Heart right ventricle (tissue), 16 donors: ENCODE measurements at regions not wholly inside any gene's neighbourhood (a gene's known extent, or its start where the extent isn't known, plus 50 kb on each side); places are given as distances from the start of the nearest gene placed in this dataset.
"Not testable (repeated sequence)": the region's sequence is repeated elsewhere in the genome, so short reads cannot be mapped to it uniquely, and the experiment has no call there.

Experiments
- ATAC-seq, 8 donors: fragments of 200-7000 bp; cut with Tn5 transposase; one replicate each; pipeline ENCODE4 v1.9.1; 2020; ENCODE audit warnings: mild to moderate bottlenecking in 8 of 8, moderate library complexity in 8 of 8, moderate number of reproducible peaks in 1 of 8
- DNase-seq, 2 donors: peaks; one replicate each; pipeline ENCODE4 v3.0.0-alpha.2; 2020
- H3K27ac ChIP-seq, 10 donors: fragments of 200-600 bp; sonication (generic) in 2 of 10; one replicate each; pipeline versions ENCODE4 v1.5.0 to v1.8.0; 2020 to 2022; ENCODE audit warnings: mild to moderate bottlenecking in 3 of 10
- H3K27me3 ChIP-seq, 7 donors: fragments of 200-600 bp; one replicate each; pipeline ENCODE4 v1.8.0; 2021 to 2022; ENCODE audit warnings: mild to moderate bottlenecking in 2 of 7
- H3K36me3 ChIP-seq, 9 donors: fragments of 200-600 bp; sonication (generic) in 1 of 9; one replicate each; pipeline versions ENCODE4 v1.5.0 to v1.8.0; 2020 to 2022; ENCODE audit warnings: mild to moderate bottlenecking in 2 of 9
- H3K4me1 ChIP-seq, 9 donors: fragments of 200-600 bp; sonication (generic) in 1 of 9; one replicate each; pipeline versions ENCODE4 v1.5.0 to v1.8.0; 2020 to 2022; ENCODE audit warnings: mild to moderate bottlenecking in 4 of 9
- H3K4me3 ChIP-seq, 10 donors: fragments of 200-600 bp; sonication (generic) in 2 of 10; one replicate each; pipeline versions ENCODE4 v1.5.0 to v1.8.0; 2020 to 2022; ENCODE audit warnings: mild to moderate bottlenecking in 7 of 10, moderate library complexity in 2 of 10
- H3K9me3 ChIP-seq, 11 donors: fragments of 200-600 bp in 10 of 11; sonication (generic) in 2 of 11; one replicate each; pipeline versions ENCODE4 v1.5.0 to v1.8.0; 2013 to 2022; ENCODE audit warnings: mild to moderate bottlenecking in 2 of 11, control low read depth in 1 of 11, moderate library complexity in 1 of 11
- WGBS, 2 donors: extraction: QIAGEN DNeasy Blood & Tissue Kit; methylation state at CpG; one replicate each; pipeline ENCODE4 v1.1.7; 2013; ENCODE audit warnings: inconsistent platforms in 1 of 2; 5-methylcytosine and 5-hydroxymethylcytosine counted together
- intact Hi-C, 10 donors: fragments of 100-400 bp; cut with DNase I; formaldehyde crosslinking; loops; one replicate each; pipeline versions ENCODE4 v1.11.1 to v1.14.2; 2022
- TF ChIP-seq, protein P1 (sequence below), 9 donors: fragments of 200-600 bp; sonication (generic) in 2 of 9; IDR thresholded peaks; one replicate each; pipeline versions ENCODE4 v1.5.0 to v1.8.0; 2021 to 2022; ENCODE audit warnings: antibody characterized with exemption in 9 of 9, mild to moderate bottlenecking in 5 of 9, moderate library complexity in 1 of 9
- donor health status: Arrhythmogenic right ventricular cardiomyopathy.
- donor health status: ischemic (EF 13 %, LVEDD 7.1; RV severe dilation, severe dysfunction).
- donor health status: healthy with polysubstance abuse.
- donor health status: DM: no; HTN: yes; CAD: no.
- donor health status: DM: no; HTN: no; CAD: no.
- donor health status: ischemic (EF 25% LVEDD 6.9; RV normal size, moderate dysfunction).
- donor health status: ischemic (EF 25% LVEDD 5.7; RV mildly dilated, moderate dysfunction).
- donor health status: healthy.
- donor health status: DM: yes; HTN: yes; CAD: no.
- donor health status: Ischemic cardiomyopathy.
- donor health status: ischemic (EF 35%, LVEDD 5.7; RV mildly dilated, moderate dysfunction).
- donor health status: nonischemic (EF 11% LVEDD 7.7; RV severe dilation, severe dysfunction).
- donor health status: DM: yes; HTN: yes; CAD: no.
- donor health status: PGD.
- donor health status: ischemic (EF 29% LVEDD 5.4; RV normal size, mild dysfunction).
- donor health status: nonischemic (EF 23%, LVEDD 6.1; RV moderate dilation, normal function).

DNA sequence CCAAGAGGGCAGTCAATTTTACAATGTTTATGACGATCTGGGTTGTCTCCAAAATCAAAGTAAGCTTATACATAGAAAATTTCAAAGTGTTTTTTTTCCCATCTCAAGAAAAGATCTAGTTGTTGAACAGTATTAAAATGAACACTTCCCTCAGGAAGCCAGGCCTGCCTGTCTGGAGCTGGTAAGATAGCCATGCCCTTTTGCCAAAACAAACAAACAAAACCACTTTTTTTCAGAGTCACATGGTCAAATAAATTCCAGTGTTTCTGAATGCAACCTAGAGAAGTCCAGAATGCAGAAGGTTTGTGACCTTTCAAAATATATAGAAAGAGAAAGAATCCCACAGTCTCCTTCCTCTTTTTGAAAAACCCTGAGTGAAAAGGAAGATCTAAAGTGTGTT lies 178.6 kb upstream of the TSPY4 start:
- no peak for DNase-seq

GRCh38 chrY:9160331-9160730 lies 176.9 kb upstream of the TSPY4 start:
- H3K36me3 ChIP-seq, DNase-seq, H3K4me1 ChIP-seq, ATAC-seq, H3K27me3 ChIP-seq, intact Hi-C loops, H3K4me3 ChIP-seq: not testable (repeated sequence)
- WGBS, 2 donors = 90 to 92% methylated on average over 3 of the region's 3 CpGs
- peak overlapping the region in 1 of 10 donors; percentile 30 for H3K27ac ChIP-seq
- H3K9me3 ChIP-seq = peaks cover 0 to 13% (median 0%) of the 10 kb centered on the region in 11 donors

More for the DNA sequence above, 178.6 kb upstream of the TSPY4 start:
- 10 to 40% methylated on average over 1 of the region's 1 CpG for WGBS, 2 donors
- TF ChIP-seq, protein P1, sequence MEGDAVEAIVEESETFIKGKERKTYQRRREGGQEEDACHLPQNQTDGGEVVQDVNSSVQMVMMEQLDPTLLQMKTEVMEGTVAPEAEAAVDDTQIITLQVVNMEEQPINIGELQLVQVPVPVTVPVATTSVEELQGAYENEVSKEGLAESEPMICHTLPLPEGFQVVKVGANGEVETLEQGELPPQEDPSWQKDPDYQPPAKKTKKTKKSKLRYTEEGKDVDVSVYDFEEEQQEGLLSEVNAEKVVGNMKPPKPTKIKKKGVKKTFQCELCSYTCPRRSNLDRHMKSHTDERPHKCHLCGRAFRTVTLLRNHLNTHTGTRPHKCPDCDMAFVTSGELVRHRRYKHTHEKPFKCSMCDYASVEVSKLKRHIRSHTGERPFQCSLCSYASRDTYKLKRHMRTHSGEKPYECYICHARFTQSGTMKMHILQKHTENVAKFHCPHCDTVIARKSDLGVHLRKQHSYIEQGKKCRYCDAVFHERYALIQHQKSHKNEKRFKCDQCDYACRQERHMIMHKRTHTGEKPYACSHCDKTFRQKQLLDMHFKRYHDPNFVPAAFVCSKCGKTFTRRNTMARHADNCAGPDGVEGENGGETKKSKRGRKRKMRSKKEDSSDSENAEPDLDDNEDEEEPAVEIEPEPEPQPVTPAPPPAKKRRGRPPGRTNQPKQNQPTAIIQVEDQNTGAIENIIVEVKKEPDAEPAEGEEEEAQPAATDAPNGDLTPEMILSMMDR (IDR thresholded peaks at IDR 0.05) = no peak
- Histone ChIP-seq H3K27ac (no peak overlapping the region), H3K9me3 (peaks cover 0 to 13% (median 0%) of the 10 kb centered on the region in 11 donors), H3K27me3 (no peaks in the 10 kb centered on the region), H3K36me3 (no peaks in the 10 kb centered on the region), H3K4me3 (no peak overlapping the region), H3K4me1 (no peaks in the 10 kb centered on the region)
- no peak for ATAC-seq
- intact Hi-C loops = no loop called here

DNA sequence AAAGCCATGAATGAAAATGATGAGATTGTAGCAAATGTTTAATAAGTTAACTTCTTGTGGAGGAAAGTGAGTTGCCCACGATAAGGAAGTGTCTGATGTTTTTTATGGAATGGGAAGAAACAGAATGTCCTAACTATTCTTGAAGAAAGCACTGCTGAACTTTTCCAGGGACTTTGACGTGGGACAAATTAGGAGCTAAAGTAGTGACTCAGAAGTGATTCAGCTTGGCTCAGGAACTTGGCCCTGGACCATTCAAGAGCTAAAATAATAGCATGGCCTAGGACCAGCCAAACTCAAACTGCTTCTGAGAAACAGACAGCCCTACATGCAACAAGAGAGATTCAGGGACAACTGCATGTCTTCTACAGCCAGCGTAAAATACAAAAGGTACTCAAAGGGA lies 176.3 kb upstream of the TSPY4 start:
- intact Hi-C loops, H3K4me3 ChIP-seq, H3K36me3 ChIP-seq, H3K4me1 ChIP-seq, H3K9me3 ChIP-seq, H3K27me3 ChIP-seq: not testable (repeated sequence)
- DNase-seq (peak in 1 of 2 donors; percentile 20), ATAC-seq (peak in 5 of 8 donors; percentile 78 to 91 (median 86))
- 29 to 35% methylated on average over 3 of the region's 3 CpGs for WGBS, 2 donors
- peak overlapping the region in 2 of 10 donors; percentile 30 to 31 for H3K27ac ChIP-seq

DNA sequence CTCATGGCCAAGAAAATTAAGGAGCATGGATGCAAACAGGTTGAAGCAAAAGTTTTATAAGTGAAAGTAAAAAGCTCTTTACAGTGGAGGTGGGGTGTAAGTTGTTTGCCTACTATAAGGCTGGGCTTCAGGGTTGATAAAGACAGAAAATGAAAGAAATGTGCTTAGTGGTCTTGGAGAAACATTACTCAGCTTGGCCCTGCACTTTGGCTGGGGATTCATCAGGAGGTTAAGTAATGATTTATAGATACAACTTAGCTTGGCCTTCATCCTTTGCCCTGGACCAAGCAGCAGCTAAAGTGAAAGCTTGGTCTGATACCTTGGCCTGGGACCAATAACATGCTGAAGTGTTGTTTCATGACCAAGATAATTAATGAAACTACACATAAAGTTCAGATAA lies 175.3 kb upstream of the TSPY4 start:
- H3K36me3 ChIP-seq, H3K27me3 ChIP-seq, DNase-seq, H3K27ac ChIP-seq, H3K4me1 ChIP-seq, H3K4me3 ChIP-seq, ATAC-seq, H3K9me3 ChIP-seq, intact Hi-C loops: not testable (repeated sequence)

- ATAC-seq, DNase-seq, H3K4me3 ChIP-seq, H3K27me3 ChIP-seq, H3K4me1 ChIP-seq, H3K36me3 ChIP-seq, H3K27ac ChIP-seq, H3K9me3 ChIP-seq, intact Hi-C loops: not testable (repeated sequence)
Measured at GRCh38 chrY:9162424-9162823, 174.8 kb upstream of the TSPY4 start.

- WGBS, 2 donors = 50 to 83% methylated on average over 1 of the region's 1 CpG
- H3K4me3 ChIP-seq, H3K36me3 ChIP-seq, intact Hi-C loops, H3K4me1 ChIP-seq, H3K9me3 ChIP-seq, ATAC-seq, DNase-seq, H3K27ac ChIP-seq, H3K27me3 ChIP-seq: not testable (repeated sequence)
Measured at GRCh38 chrY:9177641-9178040, 159.6 kb upstream of the TSPY4 start.

GRCh38 chrY:9184827-9185226 lies 152.4 kb upstream of the TSPY4 start:
- H3K4me3 ChIP-seq, ATAC-seq, H3K9me3 ChIP-seq, intact Hi-C loops, H3K27me3 ChIP-seq, H3K27ac ChIP-seq, H3K36me3 ChIP-seq, H3K4me1 ChIP-seq, DNase-seq: not testable (repeated sequence)
- 43 to 45% methylated on average over 2 of the region's 2 CpGs for WGBS, 2 donors

DNA sequence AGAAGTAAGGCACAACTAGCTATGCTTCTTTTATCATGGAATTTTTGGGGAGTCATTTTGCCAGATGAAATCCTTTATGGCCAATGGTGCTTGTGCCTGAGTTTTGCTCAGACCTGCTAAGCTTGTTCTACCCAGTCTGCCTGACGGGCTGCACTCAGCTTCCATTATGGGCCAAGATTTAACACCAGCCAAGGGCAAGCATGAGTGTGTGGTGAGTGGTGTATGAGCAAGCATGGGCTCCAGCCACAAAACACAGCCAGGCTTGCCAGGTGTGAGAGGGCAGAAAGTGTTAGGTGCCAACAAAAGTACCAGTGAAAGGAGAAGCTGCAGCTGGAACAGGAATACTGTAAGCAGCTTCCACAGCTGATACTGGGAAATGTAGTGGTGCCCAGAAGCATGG lies 130.2 kb upstream of the TSPY4 start:
- peak in 5 of 8 donors; percentile 46 to 97 (median 69) for ATAC-seq
- intact Hi-C loops = not testable (repeated sequence)

More for the DNA sequence above, 130.2 kb upstream of the TSPY4 start:
- H3K27ac ChIP-seq, H3K4me1 ChIP-seq, H3K36me3 ChIP-seq, H3K9me3 ChIP-seq, H3K27me3 ChIP-seq, H3K4me3 ChIP-seq: not testable (repeated sequence)
- WGBS, 2 donors = 25 to 31% methylated on average over 1 of the region's 1 CpG
- DNase-seq = peak; percentile 2 to 6
